Inflammatory macrophage treated with lipopolysaccharide for 4 hours (primary cell): ENCODE measurements at regions not wholly inside any gene's neighbourhood (a gene's known extent, or its start where the extent isn't known, plus 50 kb on each side); places are given as distances from the start of the nearest gene placed in this dataset.
A peak's percentile ranks its signal among the peaks of the same experiment; 100 is the strongest.
"Not testable (repeated sequence)": the region's sequence is repeated elsewhere in the genome, so short reads cannot be mapped to it uniquely, and the experiment has no call there.

Experiments used
- DNase-seq: peaks from one replicate; pipeline ENCODE4 v3.0.0-alpha.2; 2020

DNA sequence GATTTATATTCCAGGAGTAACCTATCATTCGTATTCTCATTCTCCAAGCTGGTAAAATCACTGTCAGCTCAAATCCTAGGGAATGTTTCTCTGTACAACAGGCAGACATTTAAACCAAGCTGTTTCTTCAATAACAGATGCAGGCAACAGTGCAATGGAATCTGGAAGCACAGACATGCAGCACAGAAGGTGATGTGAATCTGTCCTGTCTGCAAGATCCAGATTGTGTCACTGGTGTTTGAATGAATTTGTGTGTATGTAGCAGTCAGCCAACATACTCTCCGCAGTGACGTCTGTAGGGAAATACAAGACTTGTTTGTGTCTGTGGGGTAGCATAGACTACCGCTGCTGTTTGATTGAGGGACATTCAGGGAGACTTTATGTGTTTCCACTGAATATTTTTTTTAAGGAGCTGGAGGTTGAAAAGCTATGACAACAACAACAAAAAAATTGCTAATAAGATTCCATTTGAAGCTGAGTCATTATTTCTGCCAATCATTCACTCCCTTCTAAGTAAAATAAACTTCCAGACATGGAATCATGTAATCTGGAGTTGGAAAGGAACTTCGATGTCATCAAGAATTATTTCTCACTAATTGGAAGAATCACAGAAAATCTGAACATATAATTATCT lies 122.9 kb upstream of the MYO3A start:
- DNase-seq, result no peak

DNA sequence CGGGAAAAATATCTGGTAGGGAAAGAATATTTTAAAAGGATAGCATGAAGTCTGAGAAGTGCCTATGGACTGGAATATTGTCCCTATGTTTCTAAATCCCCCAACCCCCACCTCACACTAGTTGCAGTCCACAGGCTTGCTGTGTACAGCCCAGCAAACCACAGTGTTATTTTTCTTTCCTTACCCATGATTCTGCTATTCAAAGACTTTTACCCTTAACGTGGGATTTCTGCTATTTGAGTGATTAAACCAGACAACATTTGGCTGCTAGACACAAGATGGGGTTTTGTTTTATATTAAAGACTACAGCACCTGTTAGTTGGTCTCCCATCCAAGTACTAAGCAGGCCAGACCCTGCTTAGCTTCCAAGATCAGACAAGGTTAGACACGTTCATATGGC lies 120.5 kb upstream of the MYO3A start:
- DNase-seq, result no peak

DNA sequence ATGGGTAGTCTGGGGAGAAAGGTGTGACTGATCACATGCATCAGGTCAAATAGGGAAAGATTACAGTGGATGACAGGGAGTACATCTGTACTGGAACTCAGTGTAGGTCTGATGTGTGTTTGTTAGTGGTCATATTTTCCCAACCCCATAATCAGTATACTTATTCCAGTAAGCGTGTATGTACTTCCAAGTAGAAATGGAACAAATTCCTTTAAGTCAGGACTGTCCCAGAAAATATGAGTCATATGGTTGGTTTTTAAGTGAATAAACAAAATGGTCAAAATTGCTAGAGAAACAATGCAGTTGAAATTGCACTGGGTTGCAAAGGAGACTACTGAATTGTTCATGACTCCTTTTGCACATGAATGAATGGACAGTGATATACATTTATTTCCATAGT lies 118.8 kb upstream of the MYO3A start:
- DNase-seq, result no peak

DNA sequence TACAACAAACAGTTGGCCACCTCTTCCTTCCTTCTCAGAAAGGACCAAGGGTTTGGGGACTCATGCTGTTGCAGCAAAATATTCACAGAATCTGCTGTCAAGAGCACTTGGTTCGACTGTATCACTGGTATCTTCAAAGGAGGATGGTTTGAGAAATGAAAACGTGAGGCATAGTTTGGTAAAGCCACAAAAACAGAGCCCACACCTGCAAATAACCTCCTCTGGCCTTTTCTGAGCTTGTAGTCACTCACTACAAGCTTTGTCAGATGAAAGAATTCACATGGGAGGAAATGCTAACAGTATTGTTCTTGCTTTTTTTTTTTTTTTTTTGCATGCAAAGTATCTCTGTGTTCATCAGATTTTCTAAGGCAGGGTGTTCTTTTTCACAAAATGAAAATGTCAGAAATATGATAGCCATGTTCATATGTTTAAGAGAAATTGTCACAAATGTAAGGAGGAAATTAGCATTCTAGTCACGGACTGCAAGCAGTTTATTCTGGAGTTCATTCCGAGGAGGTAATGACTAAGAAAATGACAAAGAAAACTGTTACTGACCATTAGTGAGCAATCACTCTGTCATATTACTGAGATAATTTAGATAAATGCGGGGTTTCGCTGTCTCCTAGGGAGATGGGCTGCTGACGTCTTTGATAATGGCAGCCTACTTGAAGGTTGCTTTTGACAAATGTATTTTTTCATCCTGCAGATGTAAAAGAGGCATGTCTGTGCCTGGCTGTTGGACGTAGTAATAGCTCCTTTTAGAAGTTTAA lies 117.8 kb upstream of the MYO3A start:
- DNase-seq, result no peak

DNA sequence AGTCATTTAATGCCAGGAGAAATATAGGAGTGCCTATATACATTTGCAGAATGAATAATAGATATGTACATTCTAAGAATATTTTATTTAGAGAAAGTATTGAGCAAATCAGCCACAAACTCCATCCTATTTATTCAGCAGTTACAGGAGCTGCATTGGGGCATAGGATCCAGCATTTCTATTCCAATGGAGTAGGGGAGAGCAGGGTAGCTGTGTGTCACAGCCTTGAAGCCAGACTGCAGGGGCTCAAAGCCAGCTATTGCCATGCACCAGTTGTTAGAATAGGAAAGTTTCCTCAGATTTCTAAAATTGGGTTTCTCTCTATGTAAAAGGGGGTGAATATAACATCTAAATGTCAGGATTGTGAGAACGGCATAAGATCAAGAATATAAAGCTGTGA lies 116.8 kb upstream of the MYO3A start:
- no peak for DNase-seq

DNA sequence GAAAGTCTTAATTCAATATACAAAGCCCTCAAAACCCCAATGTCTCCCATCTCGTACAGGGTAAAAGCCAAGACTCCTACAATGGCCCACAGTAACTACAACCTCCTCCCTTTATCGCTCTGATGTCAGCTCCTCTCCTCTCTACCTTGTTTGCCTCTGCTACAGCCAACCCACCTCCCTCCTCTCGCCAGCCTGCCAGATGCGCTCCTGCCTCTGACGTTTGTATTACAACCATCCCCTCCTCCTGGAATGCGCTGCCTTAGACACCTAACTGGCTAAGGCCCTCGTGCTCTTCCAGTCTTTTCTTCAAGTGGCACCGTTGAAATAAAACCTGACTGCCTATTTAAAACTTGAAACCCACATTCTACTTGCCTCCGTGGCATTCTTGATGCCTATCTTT lies 115.3 kb upstream of the MYO3A start:
- DNase-seq, result no peak

DNA sequence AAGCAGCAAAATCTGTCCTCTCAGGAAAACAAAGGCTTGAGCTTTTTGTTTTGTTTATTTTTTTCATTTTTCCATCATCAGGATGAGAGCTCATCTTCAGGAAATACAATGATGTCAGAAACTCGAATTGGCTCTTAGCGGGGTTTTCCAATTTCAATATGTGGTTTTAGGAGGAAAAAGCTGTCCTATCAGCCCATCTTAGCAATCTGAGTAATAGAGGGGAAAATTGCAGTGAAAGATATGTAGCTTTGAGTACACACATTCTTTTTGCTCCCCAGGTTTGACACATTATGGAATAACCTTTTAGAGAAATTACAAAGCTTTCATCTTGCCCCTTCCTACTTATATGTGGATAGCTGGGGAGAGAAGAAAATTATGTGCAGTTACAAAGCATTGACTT lies 113.6 kb upstream of the MYO3A start:
- peak; percentile 47 for DNase-seq

DNA sequence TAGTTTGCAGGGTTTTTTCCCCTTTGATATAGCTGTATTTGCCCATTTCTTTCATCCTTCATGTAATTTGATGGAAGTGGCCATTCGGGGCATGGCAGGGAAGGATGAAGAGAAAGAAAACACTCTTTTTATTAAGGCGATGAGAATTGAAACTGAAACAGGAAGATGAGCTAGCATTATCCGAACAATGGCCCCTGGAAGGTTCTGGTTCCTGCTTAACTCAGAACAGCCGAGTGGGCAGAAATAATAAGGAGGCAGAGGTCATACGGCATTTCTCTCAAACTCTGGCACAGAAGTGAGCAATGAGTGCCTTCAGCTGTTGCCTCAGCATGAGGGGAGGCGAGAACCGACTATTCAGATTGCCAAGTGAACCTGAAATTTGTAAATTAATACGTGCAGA lies 113.2 kb upstream of the MYO3A start:
- DNase-seq, result peak; percentile 82

DNA sequence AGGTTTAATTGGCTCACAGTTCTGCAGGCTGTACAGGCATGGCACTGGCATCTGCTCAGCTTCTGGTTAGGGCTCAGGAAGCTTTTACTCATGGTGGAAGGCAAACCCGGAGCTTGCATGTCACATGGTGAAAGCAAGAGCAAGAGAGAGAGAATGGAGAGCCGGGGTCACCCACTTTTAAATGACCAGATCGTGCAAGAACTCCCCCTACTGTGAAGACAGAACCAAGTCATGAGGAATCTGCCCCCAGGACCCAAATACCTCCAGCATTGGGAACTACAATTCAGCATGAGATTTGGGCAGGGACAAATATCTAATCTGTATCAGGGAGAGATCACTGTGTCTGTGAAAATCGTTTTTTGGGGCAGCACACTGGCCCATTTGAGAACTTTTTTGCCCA lies 110.0 kb upstream of the MYO3A start:
- no peak for DNase-seq

DNA sequence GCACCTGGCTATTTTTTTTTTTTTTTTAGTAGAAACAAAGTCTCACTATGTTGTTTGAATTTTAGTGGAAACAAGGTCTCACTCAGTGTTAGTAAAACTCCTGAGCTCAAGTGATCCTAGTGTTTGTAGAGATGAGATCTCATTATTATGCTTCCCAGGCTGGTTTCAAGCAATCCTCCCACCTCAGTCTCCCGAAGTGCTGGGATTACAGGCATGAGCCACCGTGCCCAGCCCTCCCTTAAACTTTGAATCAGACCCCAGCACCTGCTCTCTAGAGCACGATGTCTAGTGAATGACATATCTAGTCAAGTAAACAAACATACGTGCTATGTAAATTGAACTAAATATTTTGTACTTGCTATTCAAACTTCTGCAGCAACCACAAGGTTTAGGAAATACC lies 105.6 kb upstream of the MYO3A start:
- no peak for DNase-seq

DNA sequence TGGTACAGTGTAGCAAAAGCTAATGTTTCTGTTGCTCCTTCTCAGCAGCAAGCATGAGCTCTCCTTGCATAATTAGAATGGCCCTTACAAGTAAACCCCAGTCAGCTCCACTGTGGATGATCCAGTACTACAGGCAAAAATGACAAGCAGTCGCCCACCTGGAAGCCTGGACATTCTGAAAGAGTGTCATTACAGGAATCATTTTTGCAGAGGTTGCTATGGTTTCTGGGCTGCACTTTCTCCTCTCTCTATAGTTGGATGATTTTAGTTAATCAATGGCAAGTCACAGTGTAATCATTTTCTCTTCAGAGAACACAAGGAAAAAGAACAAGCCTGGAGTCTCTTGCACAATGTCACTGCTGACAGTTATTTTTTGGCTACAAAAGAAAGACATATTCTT lies 102.9 kb upstream of the MYO3A start:
- no peak for DNase-seq

DNA sequence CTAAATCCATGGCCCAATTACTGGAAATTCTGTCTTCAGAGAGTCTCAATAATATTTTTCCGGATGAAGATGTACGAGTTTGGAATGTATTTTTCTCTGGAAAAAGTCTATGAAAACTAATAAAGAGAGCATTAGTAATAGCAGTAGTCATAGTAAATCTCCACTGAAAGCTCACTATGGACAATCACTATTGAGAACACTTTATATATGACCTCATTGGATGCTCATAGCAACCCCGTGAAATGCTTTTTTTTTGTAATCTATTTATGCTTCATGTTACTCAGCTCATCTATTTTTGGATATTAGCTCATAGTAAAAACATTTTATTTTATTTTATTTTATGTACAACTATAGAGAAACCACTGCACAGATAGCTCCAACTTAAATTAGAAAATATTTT lies 94.3 kb upstream of the MYO3A start:
- DNase-seq, result no peak

DNA sequence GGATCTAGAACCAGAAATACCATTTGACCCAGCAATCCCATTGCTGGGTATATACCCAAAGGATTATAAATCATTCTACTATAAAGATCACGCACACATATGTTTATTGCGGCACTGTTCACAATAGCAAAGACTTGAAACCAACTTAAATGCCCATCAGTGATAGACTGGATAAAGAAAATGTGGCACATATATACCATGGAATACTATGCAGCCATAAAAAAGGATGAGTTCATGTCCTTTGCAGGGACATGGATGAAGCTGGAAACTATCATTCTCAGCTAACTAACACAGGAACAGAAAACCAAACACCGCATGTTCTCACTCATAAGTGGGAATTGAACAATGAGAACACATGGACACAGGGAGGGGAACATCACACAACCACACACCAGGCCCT lies 93.2 kb upstream of the MYO3A start:
- DNase-seq, result not testable (repeated sequence)

DNA sequence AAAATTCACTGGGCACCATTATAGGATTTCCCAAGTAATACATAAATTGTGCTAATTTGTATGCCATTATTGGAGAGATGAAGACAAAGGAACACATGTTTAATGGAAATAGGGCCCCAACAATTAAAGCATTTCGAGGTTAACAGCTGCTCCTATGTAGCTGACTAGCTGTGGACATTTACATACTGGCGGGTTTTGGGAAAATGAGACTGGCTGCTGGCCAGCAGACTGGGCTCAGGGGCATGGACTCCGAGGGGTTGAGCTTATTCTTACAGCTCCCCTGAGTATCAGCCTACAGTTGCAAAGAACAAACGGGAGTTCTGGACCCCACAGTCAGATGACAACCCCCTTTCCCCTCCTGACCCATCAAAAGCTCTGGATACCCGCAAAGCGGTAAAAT lies 91.9 kb upstream of the MYO3A start:
- DNase-seq, result no peak

DNA sequence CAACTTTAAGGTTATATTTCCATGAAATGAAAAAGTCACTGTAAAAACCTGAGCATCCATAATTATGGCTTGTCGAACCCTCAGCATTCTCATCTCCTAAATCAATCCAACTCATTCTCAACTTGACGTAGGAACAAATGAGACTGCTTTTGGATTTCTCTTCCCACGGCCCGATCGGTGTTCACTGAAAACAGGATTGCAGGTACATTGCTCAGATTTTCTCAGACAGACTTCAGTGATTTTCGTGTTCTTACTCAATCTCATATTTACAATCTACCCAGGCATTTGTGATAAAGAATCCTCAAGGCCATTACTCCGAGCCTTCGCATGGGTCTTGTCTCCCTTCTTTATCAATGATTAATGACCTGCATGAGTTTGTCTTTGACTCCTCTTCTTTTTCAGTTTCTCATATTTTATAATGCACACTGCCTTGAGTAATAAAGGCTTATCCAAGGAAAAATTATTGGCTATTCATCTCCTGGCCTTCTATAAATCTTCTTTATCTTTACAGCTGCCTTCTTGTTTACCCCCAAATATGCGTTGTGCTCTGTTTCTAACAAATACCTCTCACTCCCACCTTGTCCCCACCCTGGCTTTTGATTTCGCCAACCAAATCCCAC lies 90.4 kb upstream of the MYO3A start:
- DNase-seq, result no peak

DNA sequence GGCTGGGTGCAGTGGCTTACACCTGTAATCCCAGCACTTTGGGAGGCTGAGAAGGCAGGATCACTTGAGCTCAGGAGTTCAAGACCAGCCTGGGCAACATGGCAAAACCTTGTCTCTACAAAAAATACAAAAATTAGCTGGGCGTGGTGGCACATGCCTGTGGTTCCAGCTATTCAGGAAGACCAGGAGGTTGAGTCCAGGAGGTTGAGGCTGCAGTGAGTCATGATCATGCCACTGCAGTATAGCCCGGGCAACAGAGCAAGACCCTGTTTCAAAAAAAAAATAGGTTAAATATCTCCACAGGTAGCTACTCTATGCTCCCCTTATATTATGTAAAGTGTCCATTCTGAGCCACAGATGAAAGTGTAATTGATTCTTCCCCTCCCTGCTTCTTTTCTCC lies 89.3 kb upstream of the MYO3A start:
- not testable (repeated sequence) for DNase-seq

DNA sequence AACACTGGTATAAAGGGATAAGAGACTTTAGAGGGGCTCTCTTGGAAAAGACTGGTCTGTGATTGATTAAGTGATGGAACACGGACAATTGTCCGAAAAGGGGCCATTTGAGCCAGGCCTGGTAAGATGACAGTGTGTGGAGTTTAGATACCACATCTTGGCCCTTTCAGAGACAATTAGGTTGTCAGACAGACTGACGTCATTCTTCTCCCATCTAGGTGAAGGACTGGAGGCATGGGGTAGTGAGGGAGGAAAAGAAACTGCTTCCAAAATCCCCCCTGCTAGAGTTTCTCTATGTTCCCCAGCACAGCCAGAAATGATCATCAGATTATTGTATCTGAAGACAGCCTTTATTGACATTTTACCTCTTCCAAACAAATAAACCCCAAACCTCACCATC lies 84.8 kb upstream of the MYO3A start:
- DNase-seq, result no peak

DNA sequence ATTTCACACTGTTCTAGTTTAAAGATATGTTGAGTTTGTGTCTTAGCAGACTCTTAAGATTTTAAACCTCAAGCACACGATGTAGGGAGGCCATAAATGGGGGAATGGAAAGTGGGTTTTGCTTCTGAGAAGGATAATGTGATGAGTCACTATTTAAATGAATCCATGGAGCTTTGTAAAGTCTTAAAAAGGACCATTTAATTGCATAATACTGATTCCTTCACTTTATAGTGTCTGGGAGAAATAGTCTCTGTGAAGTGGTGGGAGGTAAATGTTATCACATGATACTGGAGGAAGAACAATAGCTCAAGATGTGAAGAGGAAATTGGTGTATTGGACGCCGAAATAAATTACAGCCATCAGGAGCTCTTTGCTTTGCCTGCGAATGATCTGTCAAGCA lies 84.0 kb upstream of the MYO3A start:
- DNase-seq, result no peak

DNA sequence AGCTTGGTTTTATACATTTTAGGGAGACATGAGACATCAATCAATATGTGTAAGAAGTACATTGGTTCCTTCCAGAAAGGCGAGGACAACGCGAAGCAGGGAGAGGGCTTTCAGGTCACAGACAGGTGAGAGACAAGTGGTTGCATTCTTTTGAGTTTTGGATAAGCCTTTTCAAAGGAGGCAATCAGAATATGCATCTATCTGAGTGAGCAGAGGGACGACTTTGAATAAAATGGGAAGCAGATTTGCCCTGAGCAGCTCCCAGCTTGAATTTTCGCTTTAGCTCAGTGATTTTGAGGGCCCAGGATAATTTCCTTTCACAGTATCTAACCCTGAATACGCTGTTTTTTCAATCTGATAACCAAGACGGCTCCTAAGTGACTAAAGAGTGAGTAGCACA lies 82.5 kb upstream of the MYO3A start:
- no peak for DNase-seq

DNA sequence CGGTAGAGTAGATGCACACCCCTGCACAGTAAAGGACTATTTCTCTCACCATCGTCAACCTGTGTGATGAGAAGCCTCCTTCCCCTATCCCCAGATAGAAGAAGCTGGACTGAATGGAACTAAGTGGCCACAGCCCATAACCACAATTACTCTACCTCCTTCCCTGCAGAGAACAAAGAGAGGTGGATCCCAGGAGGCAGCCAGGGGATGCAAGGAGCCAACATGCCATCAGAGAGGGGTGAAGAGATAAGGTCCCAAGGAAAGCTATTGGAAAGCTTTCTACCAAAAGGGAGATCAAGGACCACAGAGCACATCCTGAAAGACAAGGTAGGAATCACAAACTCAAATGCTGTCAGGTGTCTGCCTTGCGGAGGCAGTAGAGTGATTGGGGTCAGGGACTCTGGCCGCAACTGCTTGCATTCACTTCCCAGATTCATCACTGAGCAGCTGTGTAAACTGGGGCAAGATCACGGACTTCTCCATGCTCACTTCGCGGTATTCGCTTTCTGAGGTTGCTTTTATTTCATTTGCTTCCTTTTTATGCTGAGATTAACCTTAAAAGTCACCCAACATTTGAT lies 81.6 kb upstream of the MYO3A start:
- DNase-seq, result no peak

DNA sequence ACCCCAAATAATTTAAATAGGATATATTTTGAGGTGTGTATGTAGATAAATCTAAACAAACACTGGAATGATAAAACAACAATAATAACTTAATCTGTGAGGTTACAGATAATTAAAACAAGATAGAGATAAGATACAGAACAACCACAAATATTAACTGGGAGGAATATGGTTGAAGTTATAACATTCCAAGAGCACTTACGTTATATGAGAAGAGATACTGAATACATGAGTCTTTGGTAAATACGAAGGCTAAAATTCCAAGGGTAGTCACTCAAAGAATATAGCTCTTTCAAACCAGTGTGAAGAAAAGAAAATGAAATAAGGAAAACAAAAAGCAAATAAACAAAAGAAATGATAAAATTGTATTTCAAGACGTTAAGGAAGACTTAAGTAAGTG lies 76.0 kb upstream of the MYO3A start:
- DNase-seq, result no peak

DNA sequence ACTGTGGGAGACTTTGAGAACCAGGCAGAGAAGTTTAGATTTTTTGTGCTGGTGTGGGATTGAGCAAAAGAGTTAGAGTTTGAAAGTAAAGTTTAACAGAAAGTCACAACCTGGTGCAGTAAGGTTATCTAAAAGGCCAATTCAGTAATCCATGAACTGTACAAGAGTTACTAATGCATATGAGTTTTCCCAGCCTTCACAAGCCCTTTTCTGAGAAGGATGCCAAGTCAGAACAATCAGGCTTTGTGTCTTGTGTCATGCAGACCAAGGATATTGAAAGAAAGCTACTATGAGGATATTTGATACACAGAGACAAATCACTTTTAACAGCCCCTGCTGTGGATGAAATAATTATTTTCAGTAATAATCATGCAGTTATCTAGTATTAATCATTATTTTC lies 68.8 kb upstream of the MYO3A start:
- no peak for DNase-seq

DNA sequence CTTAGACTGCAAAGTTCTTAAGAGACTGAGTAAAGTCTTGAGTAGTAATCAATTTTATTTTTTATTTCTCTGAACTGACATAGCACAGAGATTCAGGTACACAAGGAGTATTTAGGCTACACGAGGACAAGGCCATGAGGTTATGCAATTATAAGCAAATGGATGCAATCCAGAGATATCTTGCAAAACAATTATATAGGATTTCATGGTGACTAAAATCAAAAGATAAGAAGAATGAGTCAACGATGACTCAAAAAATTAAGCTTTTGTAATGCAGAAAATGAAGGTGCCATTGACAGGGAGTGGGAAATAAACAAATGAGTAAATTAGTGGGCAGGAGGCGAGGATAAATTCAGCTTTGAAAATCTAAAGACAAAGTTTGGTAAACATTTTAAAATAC lies 66.7 kb upstream of the MYO3A start:
- peak; percentile 4 for DNase-seq

DNA sequence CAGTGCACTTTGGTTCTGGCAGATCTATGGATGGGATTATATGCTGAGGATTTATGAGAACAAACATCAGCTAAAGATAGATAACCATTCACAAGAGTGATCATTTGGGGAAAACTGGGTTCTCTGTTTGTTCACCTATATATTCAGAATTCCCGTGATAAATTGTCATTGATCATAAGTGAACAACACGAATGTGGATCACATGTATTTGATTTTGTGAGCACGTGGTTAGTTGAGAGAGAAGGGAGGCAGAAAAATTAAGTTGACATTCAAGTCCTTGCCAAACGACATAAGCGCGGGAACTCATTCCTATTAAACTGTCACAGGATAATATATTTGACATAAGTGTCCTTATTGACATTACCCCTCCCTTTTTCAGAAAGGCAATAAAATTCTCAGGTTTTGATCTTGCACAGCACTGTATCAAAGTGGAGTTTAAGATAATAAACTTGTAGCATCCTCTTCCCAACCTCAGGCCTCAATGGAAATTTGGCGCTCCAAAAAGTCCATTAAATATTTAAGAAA lies 64.9 kb upstream of the MYO3A start:
- DNase-seq, result no peak
